NOMO-1 treated with DMSO at 0.1 percent for 48 hours (cell line): ENCODE measurements at regions not wholly inside any gene's neighbourhood (a gene's known extent, or its start where the extent isn't known, plus 50 kb on each side); places are given as distances from the start of the nearest gene placed in this dataset.

Source experiments
- DNase-seq: peaks from one replicate; lab custom pipeline; 2025; ENCODE audit not compliant: unreplicated experiment; lab: John Stamatoyannopoulos, UW

- DNase-seq = peak; percentile 40
Measured at GRCh38 chr10:129163531-129163930, 303.5 kb upstream of the MGMT start.

- DNase-seq = no peak
Measured at GRCh38 chr10:129165076-129165720, 301.8 kb upstream of the MGMT start.

GRCh38 chr10:129165770-129166169 is 301.3 kb upstream of the MGMT start:
- no peak for DNase-seq

- no peak for DNase-seq
Measured at GRCh38 chr10:129168660-129169059, 298.4 kb upstream of the MGMT start.

DNA sequence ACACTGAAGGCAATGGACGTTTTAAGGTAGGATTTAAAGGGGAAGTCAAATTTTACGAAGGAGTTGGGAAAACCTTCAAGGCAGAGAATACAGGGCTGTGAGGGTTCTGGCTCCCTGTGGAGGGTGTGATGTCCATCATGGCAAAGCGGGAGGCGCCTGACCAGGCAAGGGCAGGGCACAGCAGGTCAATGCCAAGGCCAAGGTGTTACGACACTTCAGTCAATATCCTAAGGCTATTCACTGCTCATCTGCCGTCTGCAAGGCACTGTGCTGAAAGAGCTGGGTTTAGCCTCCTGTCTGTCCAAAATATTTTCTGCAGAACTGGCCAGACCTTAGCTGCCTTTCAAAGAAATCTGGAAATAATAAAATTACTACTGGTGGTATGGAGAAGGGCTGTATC is 297.9 kb upstream of the MGMT start:
- DNase-seq = no peak

DNA sequence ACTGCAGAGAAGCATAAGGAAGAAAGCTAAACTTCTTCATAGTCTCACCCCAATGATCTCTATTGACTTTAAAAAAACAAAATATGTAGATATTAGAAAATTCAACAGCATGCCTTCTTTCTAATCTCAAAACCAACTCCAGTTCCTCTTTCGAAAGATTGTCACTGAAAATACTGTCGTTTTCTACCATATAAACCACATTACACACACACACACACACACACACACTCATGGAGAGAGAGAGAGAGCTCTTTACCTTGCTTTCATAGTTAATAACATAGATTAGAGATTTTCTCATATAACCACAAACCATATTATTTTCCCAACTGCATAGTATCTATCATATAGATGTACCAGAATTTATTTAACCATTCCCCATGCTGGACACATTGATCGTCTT is 296.2 kb upstream of the MGMT start:
- no peak for DNase-seq

- no peak for DNase-seq
Measured at GRCh38 chr10:129171812-129172211, 295.2 kb upstream of the MGMT start.

DNA sequence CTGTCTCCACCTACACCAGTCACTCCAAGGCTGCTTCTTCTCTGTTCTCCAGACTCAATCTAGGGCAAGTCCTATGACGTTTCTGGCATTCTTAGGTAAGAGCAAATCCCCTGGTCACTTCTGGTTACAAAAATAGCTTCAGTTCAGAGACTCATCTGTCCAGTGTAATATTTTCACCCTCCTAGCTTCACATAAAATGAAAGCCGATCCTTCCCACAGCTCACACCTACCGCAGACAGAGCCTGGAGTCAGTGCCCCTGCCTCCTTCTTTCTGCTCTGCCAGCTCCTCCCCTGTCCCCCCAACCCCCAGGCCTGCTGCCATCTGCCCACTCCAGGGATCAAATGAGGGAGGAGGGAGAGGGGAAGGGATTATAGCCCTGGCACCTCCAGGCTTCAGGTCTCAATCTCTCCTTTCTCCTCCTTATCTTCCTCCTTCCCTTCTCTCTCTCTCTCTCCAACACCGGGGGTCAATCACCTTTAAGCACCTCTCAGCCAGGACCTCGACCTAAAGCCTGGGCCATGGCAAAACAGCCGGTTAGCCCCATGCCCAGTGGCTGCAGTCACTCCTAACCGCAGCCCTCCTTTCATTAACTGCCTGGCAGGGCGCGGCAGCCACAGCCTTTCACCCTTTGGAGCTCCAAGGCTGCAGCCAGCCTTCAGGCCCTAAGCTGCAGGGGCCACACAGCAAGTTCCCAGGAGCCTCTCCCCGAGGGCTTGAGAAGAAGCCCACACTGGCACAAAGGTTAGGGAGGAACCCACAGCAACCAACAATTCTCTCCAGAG is 292.6 kb upstream of the MGMT start:
- no peak for DNase-seq

DNA sequence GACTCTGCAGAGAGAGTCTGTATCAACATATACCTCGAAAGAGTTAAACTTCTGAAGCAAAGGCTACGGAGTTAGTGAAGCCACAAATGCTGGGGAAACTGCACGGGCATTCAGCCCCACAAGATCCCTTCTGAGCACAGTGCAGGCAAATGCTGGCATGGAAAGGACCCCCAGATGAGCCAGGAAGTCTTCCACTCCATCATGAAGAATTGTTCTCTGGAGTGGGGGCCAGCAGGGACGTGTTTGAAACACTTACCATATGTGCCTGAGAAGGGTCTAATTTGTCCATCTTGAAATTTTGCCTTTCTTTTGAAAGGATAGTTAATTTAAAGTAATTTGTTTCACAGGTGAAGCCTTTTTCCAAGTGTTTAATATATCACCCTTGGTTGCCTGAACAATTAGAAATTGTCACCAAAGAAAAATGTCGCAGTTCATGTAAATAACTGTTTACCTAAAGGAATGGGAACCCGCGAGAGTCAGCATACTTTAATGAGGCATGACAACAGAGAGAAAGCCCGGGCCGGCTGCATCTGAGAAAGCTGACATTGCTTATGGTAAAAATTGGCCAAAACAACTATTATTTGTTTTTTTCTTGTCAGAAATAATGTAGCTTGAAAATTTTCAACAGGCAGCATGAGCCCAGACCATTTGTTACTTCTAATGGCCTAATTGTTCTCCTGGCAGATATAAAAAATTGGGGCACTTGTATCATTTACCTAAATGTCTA is 287.6 kb upstream of the MGMT start:
- DNase-seq = no peak

- DNase-seq = no peak
Measured at GRCh38 chr10:129179972-129180678, 286.9 kb upstream of the MGMT start.

DNA sequence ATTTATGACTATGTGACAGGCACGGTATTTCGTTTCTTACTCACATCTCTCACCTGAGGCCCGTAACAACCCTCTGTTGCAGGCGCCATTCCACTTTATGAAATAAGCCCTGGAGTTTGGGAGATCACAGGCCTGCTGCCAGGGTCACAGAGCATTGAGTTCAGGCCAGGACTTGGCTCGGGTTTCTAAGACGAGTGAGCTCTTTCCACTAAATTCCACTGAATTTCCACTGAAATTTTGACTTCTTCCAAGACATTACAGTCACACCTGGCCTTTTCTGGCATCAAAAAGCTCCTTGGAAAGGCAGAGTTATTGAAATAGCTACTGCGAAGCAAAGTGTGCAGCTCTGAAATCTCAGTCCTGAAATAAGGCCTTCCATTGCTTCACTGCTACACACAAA is 282.8 kb upstream of the MGMT start:
- no peak for DNase-seq

GRCh38 chr10:129187331-129187730 is 279.7 kb upstream of the MGMT start:
- DNase-seq = no peak

DNA sequence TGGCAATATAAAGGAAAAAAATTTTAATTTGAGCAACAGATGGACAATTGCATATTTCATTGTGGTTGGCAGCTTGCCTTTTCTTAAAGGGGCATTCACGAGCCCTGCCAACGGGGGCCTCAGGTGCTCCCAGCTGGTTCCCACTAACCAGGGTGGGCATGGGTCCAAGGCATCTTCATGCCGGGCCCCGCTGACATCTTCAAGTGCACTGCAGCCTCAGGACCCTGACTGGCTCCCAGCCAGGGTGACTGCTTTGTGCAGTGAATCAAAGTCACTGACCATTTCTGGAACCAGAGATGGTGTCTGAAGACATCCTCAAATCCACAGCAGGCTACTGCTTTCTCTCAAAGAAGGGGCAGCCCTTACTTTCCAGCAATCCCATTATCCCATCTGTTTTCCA is 275.2 kb upstream of the MGMT start:
- DNase-seq = no peak

GRCh38 chr10:129192344-129193128 is 274.5 kb upstream of the MGMT start:
- DNase-seq = no peak

GRCh38 chr10:129193148-129193547 is 273.9 kb upstream of the MGMT start:
- peak; percentile 33 for DNase-seq

- peak; percentile 24 for DNase-seq
Measured at GRCh38 chr10:129194181-129194870, 272.7 kb upstream of the MGMT start.

DNA sequence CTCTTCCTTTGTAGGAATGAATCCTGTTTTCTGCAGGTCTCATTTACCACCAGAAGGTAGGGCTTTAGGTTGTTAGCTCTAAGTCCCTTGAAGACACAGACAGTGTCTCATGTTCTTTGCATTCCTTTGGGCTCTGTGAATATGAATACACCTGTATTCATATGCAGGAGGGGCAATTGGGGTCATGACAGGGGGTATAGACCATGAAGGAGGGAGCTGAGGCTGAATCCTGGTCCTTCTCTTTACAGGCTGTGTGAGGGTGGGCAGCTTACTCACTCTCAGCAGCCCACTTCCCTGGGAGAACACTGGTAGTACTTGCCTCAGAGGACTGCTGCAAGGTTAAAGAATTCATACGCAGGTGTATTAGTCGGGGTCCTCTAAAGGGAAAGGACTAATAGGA is 267.2 kb upstream of the MGMT start:
- no peak for DNase-seq

GRCh38 chr10:129203819-129204218 is 263.2 kb upstream of the MGMT start:
- no peak for DNase-seq

DNA sequence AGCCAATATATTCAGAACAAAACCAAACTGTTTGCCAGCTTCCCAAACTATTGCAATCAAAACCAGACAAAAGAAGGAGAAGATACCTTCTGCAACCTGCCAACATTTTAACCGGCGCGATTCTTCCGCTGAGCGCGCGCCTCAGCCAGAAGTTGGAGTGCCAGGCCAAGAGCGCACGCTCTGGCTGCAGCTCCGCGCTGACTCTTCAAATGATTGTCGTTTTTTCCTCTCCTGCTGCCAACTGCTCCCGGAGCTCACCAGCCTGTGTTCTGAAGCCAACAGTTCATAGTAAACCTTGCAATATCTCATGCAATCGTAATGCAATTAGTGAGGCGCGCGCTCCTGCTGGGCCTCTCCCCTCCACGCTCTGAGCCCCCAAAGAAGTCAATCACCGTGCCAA is 259.7 kb upstream of the MGMT start:
- no peak for DNase-seq

DNA sequence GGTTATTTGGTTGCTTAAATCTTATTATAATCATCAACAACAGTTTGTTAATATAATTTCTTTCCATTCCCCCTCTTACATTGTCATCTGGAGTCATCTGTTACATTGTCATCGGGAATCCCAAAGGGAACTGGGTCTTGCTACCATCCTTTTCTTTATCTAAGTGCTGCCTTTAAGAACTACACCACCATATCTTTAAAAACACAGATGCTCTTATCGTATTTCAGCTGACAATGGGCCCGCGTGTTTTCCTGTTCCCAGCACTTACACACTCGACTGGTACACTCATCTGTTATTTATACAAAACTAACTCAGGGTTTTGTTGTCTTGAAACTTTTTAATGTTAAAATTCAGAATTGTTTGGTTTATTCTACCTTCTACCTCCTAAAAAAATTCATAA is 256.2 kb upstream of the MGMT start:
- no peak for DNase-seq
